GM21528 (cell line): ENCODE measurements at regions not wholly inside any gene's neighbourhood (a gene's known extent, or its start where the extent isn't known, plus 50 kb on each side); places are given as distances from the start of the nearest gene placed in this dataset.

Experiments used
- ATAC-seq: cut with Tn5 transposase; IDR thresholded peaks from one replicate; pipeline ENCODE4 v1.9.1; 2021; ENCODE audit warnings: mild to moderate bottlenecking, moderate library complexity; ENCODE audit not compliant: unreplicated experiment, low FRiP score

DNA sequence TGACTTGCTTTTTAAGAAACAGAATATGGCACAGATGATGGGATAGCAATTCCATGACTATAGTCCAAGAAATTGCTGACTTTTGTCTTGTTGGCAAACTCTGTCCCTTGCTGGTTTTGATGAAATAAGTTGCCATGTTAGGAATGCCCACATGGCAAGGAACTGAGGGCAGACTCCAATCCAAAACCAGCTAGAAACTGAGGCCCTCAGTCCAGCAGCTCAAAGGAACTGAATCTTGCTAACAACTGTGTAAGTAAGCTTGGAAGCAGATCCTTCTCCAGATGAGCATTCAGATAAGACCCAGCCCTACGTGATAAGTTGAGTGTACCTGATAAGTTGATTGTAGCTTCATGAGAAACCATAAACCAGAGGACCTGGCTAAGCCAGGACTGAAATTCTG lies 64.3 kb upstream of the BMPER start:
- ATAC-seq = no peak

DNA sequence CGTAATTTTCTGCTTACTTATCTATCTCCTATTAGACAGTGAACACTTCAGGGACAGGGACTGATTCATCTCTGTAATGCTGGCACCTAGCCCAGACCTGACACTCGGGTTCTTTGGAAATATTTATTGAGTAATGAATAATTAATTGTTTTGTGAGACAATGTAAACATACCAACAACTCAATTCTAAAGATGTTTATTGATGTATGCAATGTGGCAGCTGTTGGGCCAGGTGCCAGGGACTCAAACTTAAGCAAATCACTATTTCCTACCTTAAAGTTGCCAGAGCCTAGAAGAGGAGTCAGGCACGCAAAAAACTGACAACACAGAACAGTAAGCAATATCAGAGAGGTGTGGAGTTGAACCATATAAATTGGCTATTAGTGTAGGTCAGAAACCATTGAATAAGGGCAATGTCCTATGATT lies 63.6 kb upstream of the BMPER start:
- ATAC-seq = no peak

DNA sequence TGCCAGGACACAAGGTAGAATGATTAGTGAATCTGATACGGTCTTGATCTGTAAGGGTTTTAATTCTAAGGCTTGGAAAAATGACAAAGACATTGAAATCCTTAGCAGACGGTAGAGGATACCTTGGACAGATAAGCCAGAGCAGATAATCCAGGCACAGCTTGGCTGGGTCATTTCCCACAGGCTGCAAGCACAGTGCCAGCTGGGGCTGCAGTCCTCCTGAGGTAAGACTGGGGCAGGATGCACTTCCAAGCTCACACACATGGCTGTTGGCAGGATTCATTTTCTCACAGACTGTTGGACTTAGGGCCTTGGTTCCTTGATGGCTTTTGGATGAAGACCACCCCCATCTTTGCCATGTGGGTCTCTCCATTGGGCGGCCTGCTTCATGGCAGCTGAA lies 63.2 kb upstream of the BMPER start:
- no peak for ATAC-seq

DNA sequence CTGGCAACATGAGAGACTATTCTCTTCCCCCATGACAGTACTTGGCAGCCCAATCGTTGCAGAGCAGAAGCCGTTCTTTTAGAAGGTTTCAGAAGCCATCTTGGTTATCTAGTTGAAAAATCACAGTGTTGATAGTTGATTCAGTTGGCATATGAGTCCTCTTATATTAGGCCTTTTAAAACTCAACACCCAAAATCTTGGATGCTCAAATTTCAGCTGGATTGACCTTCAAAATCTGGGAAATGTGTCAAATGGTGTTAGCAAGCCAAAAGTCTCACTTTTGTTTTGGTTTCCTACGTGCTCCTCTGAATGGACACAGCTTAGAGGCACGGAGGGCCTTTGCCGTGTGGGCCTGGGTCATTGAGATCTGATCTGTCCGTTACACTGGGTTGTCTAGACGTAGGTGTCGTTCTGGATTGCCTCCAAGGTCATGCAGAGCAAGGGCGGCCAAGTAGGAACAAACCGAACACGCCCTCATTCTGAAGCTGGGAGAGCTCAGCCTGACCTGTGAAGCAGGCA lies 59.3 kb upstream of the BMPER start:
- no peak for ATAC-seq

DNA sequence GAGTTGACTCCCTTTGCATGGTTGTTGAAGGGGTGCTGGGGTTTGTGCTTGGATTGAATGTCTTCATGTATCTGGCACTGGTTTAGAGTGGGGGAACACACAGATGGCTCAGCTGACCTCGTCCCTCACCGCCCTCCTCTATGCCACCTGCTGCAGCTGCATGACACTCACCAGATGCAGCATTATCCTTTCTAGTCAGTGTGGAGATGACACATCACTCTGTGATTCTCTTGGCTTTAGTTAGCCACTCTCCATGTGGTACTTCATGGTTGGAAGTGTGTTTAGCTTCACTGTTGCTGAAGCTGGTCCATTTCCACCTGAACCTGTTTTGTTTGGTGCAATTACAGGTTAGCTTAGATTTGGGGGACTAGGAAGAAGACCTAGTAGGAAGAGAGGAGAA lies 56.3 kb upstream of the BMPER start:
- ATAC-seq = no peak

DNA sequence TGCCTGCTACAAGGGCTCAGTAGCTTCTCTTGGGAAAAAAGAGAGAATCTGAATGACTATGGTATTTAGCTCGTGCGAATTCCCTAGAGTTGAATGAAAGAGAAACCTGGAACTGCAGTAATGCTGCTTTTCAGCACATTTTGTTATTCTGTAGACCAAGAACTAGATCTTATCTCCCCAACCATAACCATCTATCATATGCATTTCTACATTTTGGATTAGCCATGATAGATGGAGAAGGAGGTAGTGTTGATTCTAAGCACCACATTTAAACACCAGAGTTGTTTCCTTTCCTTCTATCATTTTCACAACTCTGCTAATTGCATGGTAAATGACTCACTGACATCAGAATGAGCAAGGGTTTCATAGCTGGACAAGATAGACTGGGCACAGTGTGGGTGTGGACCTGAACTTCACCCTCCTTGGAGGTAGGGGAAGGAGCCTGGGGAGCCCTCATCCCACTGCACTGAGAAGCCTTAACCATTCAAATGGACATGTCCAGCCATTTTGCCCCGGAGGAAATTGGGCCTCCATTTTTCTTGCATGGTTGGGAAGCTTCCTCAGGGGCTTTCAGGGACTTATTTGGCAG lies 55.3 kb upstream of the BMPER start:
- ATAC-seq = no peak

DNA sequence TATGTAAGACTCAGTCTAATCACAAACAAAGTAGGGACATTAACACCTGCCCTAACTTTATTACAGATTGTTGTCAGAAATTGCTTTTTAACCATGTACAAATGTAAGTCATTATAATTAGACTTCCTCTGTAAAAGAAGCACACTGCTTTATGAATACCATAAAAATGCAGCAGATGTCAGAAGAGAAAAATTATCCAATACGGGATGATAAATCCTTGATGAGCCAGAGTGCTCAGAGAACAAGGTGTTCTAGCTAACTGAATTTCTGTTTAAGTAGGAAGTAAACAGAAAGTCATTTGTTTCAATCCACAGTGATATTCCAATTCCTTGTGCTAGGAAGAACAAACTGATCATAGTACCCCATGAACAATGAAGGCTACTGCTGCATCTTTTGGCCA lies 54.6 kb upstream of the BMPER start:
- no peak for ATAC-seq

DNA sequence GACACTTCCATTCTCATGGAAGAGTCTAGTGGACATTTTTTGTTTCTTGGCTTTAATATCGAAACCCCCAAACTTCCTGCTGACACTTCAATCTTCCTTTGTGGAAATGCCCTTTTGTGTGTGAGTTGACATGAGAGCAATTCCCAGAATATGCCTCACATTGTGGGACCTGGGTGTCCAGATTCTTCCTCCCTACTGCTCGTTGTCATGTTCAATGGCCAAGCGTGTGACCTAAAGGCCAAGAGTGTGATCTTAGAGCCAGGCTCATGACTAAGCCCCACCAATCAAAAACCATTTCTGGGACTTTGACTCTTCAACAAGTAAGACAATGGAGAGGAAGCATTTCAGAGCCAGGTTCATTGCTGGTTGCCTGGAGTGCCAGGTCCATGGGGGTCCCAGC lies 52.5 kb upstream of the BMPER start:
- ATAC-seq = no peak

DNA sequence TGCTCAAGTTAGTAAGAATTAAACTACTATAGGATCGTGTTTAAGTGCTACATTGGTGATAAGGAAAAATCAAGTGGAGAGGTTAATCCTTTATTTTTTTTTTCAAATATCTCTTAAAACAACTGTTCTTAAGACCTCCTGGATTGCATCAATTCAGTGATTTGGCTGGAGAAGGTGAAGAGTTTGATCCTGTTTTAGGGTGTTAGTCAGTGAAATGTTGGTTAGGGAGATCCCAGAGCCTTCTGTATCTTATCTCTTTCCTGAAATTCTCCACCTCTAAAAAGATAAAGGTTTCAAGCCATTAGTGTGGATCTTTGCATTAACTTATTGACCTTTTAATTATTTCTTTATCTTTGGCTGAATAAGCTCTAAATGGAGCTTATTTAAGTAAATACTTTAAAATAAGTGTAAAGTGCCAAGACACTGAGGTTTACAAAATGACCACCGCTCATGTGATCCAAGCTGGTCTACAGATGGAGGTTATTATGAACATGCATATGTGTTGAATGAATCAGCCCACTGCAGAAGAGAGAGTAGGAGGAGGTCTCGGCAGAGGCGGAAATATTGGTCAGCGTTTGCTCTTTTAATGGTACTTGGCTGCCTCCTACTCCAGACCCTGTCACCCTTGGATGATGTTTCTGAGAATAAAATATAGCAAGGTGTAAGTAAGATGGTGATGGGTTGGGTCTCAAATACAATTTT lies 51.8 kb upstream of the BMPER start:
- ATAC-seq = no peak

DNA sequence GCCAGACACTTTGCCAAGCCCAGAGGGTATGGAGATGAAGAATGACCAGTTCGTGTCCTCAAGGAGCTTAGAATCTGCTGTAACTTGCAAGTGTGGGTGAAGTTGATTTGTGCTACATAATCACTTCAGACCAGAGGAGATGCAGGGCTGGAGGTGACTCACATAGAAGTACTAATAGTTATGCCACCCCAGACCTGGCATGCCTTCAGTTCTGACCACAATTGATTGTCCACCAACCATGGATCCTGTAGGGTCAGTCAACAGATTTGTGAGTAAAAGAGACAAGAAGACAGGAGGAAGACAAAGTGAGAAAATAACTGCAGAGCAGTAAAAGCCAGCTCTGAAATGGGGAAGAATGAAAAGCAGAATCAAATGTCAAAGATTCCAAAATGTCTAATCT lies 51.2 kb upstream of the BMPER start:
- no peak for ATAC-seq

DNA sequence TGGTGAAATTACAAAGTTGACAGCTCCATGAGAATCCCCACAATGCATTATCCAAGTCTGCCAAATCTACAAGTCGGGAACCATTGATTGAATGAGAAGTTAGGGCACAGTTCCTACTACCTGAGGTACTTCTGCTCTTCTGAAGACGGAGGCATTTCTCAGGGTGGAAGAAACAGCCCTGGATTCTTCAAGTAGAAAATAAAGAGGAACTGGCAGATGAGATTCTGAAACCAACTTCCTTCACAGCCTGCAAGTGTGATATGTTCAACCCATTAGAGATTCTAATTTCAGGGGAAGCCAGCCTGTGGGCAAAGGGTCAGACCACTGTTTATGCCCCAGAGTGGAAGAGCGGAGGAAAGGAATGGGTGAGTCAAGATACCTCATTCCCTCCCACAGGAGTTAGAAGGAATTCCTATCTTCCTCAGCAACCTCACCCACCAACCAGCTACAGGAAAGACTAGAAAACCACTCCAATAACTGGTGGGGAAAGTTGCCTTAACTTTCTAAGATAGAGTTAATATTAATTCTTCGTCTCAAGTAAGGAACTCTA lies 50.5 kb upstream of the BMPER start:
- no peak for ATAC-seq
